RWPE2 (cell line): ENCODE measurements at regions not wholly inside any gene's neighbourhood (a gene's known extent, or its start where the extent isn't known, plus 50 kb on each side); places are given as distances from the start of the nearest gene placed in this dataset.

Experiments
- ATAC-seq: fragments of 200-7000 bp; cut with Tn5 transposase; 3 replicates; pipeline ENCODE4 v1.9.1; 2021; ENCODE audit warnings: low read depth
- DNase-seq: peaks from one replicate; pipeline ENCODE4 v3.0.0-alpha.2; 2020; ENCODE audit warnings: low spot score
- H3K27ac ChIP-seq: fragments of 450-650 bp; 2 replicates; pipeline ENCODE4 v1.5.1; 2017; ENCODE audit warnings: mild to moderate bottlenecking; ENCODE audit not compliant: poor library complexity, severe bottlenecking
- H3K27me3 ChIP-seq: fragments of 250-450 bp; sonication (Bioruptor Pico); 2 replicates; pipeline ENCODE4 v1.5.1; 2021; ENCODE audit warnings: mild to moderate bottlenecking, moderate library complexity; ENCODE audit not compliant: insufficient read depth, poor library complexity, severe bottlenecking
- H3K36me3 ChIP-seq: fragments of 250-450 bp; sonication (Bioruptor Pico); 2 replicates; pipeline ENCODE4 v1.5.1; 2020; ENCODE audit warnings: low read depth, mild to moderate bottlenecking, moderate library complexity
- H3K4me1 ChIP-seq: fragments of 250-450 bp; sonication (Bioruptor Pico); 2 replicates; pipeline ENCODE4 v1.5.1; 2021; ENCODE audit warnings: mild to moderate bottlenecking, moderate library complexity; ENCODE audit not compliant: insufficient read depth, poor library complexity, severe bottlenecking
- H3K4me3 ChIP-seq: fragments of 250-450 bp; sonication (Bioruptor Pico); 2 replicates; pipeline ENCODE4 v1.5.1; 2021; ENCODE audit warnings: mild to moderate bottlenecking, moderate library complexity; ENCODE audit not compliant: severe bottlenecking
- H3K9me3 ChIP-seq: fragments of 250-450 bp; sonication (Bioruptor Pico); 2 replicates; pipeline ENCODE4 v1.5.1; 2021; ENCODE audit warnings: mild to moderate bottlenecking, moderate library complexity; ENCODE audit not compliant: severe bottlenecking
- CTCF ChIP-seq: fragments of 450-650 bp; IDR thresholded peaks from one replicate; pipeline ENCODE4 v1.5.1; 2017; ENCODE audit warnings: mild to moderate bottlenecking, moderate library complexity; ENCODE audit not compliant: poor library complexity, severe bottlenecking

- Histone ChIP-seq H3K36me3 (peaks cover 40% of the 10 kb centered on the region), H3K27ac (no peak overlapping the region), H3K4me1 (peaks cover 7% of the 10 kb centered on the region), H3K9me3 (no peaks in the 10 kb centered on the region), H3K27me3 (no peaks in the 10 kb centered on the region), H3K4me3 (no peak overlapping the region)
- ATAC-seq (no peak), DNase-seq (no peak)
- TF ChIP-seq CTCF: no peak
Observed at GRCh38 chr6:144449911-144450597, 164.9 kb downstream of the UTRN start.

GRCh38 chr6:144460327-144461095, 175.4 kb downstream of the UTRN start:
- Histone ChIP-seq H3K27ac (no peak overlapping the region), H3K4me3 (no peak overlapping the region), H3K36me3 (peaks cover 29% of the 10 kb centered on the region), H3K27me3 (no peaks in the 10 kb centered on the region), H3K9me3 (no peaks in the 10 kb centered on the region), H3K4me1 (no peaks in the 10 kb centered on the region)
- DNase-seq (no peak), ATAC-seq (no peak)
- TF ChIP-seq CTCF: no peak

GRCh38 chr6:144462058-144462457, 176.9 kb downstream of the UTRN start:
- Histone ChIP-seq H3K27ac (no peak overlapping the region), H3K27me3 (no peaks in the 10 kb centered on the region), H3K9me3 (no peaks in the 10 kb centered on the region), H3K4me1 (no peaks in the 10 kb centered on the region), H3K4me3 (no peak overlapping the region), H3K36me3 (peaks cover 29% of the 10 kb centered on the region)
- DNase-seq: no peak
- no peak for TF ChIP-seq CTCF
- ATAC-seq: no peak

GRCh38 chr6:144466716-144467115, 181.6 kb downstream of the UTRN start:
- no peak for ATAC-seq
- no peaks in the 10 kb centered on the region for H3K27me3 ChIP-seq
- no peak overlapping the region for H3K27ac ChIP-seq
- no peak for TF ChIP-seq CTCF
- no peak for DNase-seq
- no peaks in the 10 kb centered on the region for H3K4me1 ChIP-seq
- H3K9me3 ChIP-seq: no peaks in the 10 kb centered on the region
- H3K36me3 ChIP-seq: peaks cover 18% of the 10 kb centered on the region
- no peak overlapping the region for H3K4me3 ChIP-seq
